ENCODE measurements at regions not wholly inside any gene's neighbourhood (a gene's known extent, or its start where the extent isn't known, plus 50 kb on each side); places are given as distances from the start of the nearest gene placed in this dataset.

DNA sequence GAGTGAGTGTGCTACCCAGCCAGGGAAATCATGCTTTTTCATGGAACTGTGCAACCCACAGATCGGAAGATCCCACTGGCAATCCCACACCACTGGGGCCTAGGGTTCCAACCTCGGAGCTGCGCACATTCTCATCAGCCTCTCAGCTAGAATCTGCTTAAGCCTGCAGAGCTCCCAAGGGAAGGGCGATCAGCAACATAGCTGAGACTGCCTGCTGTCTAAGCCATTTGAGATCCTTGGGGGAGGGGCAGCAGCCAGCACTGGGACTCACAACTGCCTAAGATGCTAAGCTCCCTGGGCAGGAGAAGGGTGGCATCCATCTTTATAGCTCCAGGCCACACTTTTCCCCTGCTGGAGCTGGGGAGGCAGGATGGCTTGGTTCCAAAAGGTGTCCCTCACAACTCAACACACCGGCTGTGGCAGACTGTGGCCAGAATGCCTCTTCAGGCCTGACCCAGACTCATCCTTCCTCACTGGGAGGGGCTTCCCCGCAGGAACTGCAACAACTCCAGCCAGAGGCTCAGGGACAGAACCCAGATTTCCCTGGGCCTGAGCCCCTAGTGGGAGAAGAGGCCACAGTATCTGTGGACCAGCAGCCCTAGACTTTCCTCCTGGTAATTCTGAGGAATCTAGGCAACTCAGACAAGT lies 1133.3 kb upstream of the PIK3C3 start:
- H3K4me1 ChIP-seq (ENCODE audit: insufficient read depth), result no peaks in the 10 kb centered on the region
- 79 to 91% (median 88%) methylated on average over 6 of the region's 6 CpGs for WGBS, 3 donors
- no peak for DNase-seq
- H3K9me3 ChIP-seq, result no peaks in the 10 kb centered on the region
- H3K27me3 ChIP-seq, result no peaks in the 10 kb centered on the region
- H3K36me3 ChIP-seq, result no peaks in the 10 kb centered on the region
- TF ChIP-seq EP300 (IDR thresholded peaks at IDR 0.05), result no peak
- no peak for TF ChIP-seq POLR2A (IDR thresholded peaks at IDR 0.05)
- TF ChIP-seq, protein P1, sequence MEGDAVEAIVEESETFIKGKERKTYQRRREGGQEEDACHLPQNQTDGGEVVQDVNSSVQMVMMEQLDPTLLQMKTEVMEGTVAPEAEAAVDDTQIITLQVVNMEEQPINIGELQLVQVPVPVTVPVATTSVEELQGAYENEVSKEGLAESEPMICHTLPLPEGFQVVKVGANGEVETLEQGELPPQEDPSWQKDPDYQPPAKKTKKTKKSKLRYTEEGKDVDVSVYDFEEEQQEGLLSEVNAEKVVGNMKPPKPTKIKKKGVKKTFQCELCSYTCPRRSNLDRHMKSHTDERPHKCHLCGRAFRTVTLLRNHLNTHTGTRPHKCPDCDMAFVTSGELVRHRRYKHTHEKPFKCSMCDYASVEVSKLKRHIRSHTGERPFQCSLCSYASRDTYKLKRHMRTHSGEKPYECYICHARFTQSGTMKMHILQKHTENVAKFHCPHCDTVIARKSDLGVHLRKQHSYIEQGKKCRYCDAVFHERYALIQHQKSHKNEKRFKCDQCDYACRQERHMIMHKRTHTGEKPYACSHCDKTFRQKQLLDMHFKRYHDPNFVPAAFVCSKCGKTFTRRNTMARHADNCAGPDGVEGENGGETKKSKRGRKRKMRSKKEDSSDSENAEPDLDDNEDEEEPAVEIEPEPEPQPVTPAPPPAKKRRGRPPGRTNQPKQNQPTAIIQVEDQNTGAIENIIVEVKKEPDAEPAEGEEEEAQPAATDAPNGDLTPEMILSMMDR (IDR thresholded peaks at IDR 0.05), result no peak
- no peak overlapping the region for H3K27ac ChIP-seq
- intact Hi-C loops (cut with DNase I), result no loop called here
- no peak overlapping the region for H3K4me3 ChIP-seq

DNA sequence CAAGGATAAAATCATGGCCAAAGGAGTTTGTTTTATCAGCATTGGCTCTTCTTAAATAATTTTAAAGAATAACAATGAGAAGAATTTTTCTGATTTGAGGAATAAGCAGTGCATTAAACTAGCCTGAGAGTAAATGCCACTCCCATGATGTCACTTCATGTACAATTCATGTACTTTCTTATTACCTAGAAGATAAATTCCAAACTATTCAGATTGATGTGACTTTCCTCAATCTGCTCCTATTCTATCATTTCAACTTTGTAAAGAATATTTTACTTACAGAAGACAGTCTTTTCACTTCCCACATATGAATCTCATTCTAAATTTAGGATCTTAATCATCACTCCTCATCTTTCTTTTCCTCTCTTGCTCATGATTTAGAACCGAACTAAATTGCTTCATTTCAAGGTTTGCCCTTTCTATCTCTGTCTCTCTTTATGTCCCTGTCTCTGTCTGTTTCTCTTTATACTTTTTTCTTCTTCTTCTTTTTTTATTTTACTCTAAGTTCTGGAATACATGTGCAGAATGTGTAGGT lies 1142.0 kb upstream of the PIK3C3 start:
- WGBS, 3 donors, result 62 to 74% (median 73%) methylated on average over 1 of the region's 1 CpG
- Histone ChIP-seq H3K4me1 (ENCODE audit: insufficient read depth) (no peaks in the 10 kb centered on the region), H3K27me3 (no peaks in the 10 kb centered on the region), H3K27ac (no peak overlapping the region), H3K9me3 (no peaks in the 10 kb centered on the region), H3K36me3 (no peaks in the 10 kb centered on the region), H3K4me3 (no peak overlapping the region)
- no peak for TF ChIP-seq EP300 (IDR thresholded peaks at IDR 0.05)
- TF ChIP-seq, protein P1 (IDR thresholded peaks at IDR 0.05), result no peak
- no peak for TF ChIP-seq POLR2A (IDR thresholded peaks at IDR 0.05)
- intact Hi-C loops (cut with DNase I), result no loop called here
- DNase-seq, result no peak

DNA sequence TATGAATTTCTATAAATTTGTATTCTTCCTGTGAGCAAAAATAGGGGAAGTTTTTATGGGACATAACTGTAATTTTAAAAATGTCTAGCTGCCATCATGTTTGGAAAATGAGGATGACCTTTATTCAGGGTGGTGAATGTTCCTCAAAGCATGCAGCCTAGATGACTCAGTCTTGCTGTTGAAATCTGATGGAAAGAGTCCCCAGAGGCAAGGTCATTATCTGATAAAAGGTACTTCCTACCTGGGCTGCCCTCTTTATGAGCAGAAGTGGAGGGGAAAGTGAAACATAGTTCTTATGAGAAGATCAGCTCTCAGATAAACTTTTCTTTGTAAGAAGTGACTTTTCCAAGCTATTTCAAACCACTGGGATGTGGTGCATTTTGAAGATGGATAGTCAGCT lies 1144.7 kb upstream of the PIK3C3 start:
- no peaks in the 10 kb centered on the region for H3K36me3 ChIP-seq

DNA sequence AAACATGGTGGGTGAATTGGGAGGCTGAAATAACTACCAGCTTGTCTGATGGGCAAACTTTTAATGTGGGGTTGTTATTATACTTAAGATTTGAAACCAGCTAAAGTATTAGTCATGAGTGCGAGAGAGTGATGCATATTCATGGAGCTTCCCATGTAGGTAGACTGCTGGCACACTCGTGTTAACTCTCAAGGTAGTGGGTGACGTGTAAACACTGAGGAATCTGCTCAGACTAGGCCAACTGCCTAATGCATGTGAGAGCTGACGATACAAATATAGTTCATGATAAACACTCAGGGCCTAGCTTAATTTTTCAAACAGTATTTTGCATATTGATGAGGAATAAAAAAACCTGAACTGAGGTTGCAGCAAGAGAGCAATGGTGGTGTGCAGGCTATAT lies 1165.7 kb upstream of the PIK3C3 start:
- Histone ChIP-seq H3K9me3 (no peaks in the 10 kb centered on the region), H3K27ac (no peak overlapping the region), H3K27me3 (no peaks in the 10 kb centered on the region), H3K4me3 (no peak overlapping the region), H3K4me1 (ENCODE audit: insufficient read depth) (no peaks in the 10 kb centered on the region), H3K36me3 (no peaks in the 10 kb centered on the region)
- TF ChIP-seq, protein P1 (IDR thresholded peaks at IDR 0.05), result no peak
- TF ChIP-seq POLR2A (IDR thresholded peaks at IDR 0.05) (no peak), EP300 (IDR thresholded peaks at IDR 0.05) (no peak)
- 63 to 74% (median 66%) methylated on average over 4 of the region's 4 CpGs for WGBS, 3 donors
- intact Hi-C loops (cut with DNase I), result no loop called here
- DNase-seq, result no peak

More for the DNA sequence above, 1144.7 kb upstream of the PIK3C3 start:
- no peak overlapping the region for H3K27ac ChIP-seq
- TF ChIP-seq EP300 (IDR thresholded peaks at IDR 0.05), result no peak
- TF ChIP-seq POLR2A (IDR thresholded peaks at IDR 0.05), result no peak
- TF ChIP-seq, protein P1 (IDR thresholded peaks at IDR 0.05), result no peak
- H3K9me3 ChIP-seq, result no peaks in the 10 kb centered on the region
- no peaks in the 10 kb centered on the region for H3K4me1 ChIP-seq (ENCODE audit: insufficient read depth)
- intact Hi-C loops (cut with DNase I), result no loop called here
- H3K4me3 ChIP-seq, result no peak overlapping the region
- DNase-seq, result no peak
- H3K27me3 ChIP-seq, result no peaks in the 10 kb centered on the region

All from ovary (tissue), 7 donors.